Fibroblast of lung (primary cell): ENCODE measurements at regions not wholly inside any gene's neighbourhood (a gene's known extent, or its start where the extent isn't known, plus 50 kb on each side); places are given as distances from the start of the nearest gene placed in this dataset.

Source experiments
- DNase-seq, 2 donors: peaks; one replicate each; pipeline versions ENCODE4 v3.0.0 to v3.0.0-alpha.2; 2010; ENCODE audit warnings: low read depth in 2 of 2
- H2AFZ ChIP-seq: 2 replicates; pipeline ENCODE4 v1.5.1; 2012; ENCODE audit warnings: low read length, control low read depth, inconsistent platforms
- H3K27ac ChIP-seq: 2 replicates; pipeline ENCODE4 v1.5.1; 2011; ENCODE audit warnings: low read length, control low read depth; ENCODE audit not compliant: insufficient read depth
- H3K27me3 ChIP-seq: 2 replicates; pipeline ENCODE4 v1.5.1; 2011; ENCODE audit warnings: mild to moderate bottlenecking, low read length; ENCODE audit not compliant: control insufficient read depth, insufficient read depth
- H3K36me3 ChIP-seq: 2 replicates; pipeline ENCODE4 v1.5.1; 2011; ENCODE audit warnings: low read length; ENCODE audit not compliant: control insufficient read depth, insufficient read depth
- H3K4me1 ChIP-seq: 2 replicates; pipeline ENCODE4 v1.5.1; 2011; ENCODE audit warnings: low read length; ENCODE audit not compliant: control insufficient read depth, insufficient read depth; ENCODE audit errors: extremely low read depth
- H3K4me2 ChIP-seq: 2 replicates; pipeline ENCODE4 v1.5.1; 2011; ENCODE audit warnings: low read length, control low read depth; ENCODE audit not compliant: insufficient read depth; ENCODE audit errors: extremely low read depth
- H3K4me3 ChIP-seq, 4 experiments: fragments of 200-600 bp in 1 of 4; sonication (generic) in 1 of 4; replicated peaks in 1 of 4; 2 replicates each; pipeline ENCODE4 v1.5.1; 2011 to 2016; ENCODE audit warnings: low read length in 4 of 4, low read depth in 3 of 4, mild to moderate bottlenecking in 3 of 4, control low read depth in 2 of 4, inconsistent platforms in 1 of 4, mixed read lengths in 1 of 4; ENCODE audit not compliant: insufficient read depth in 1 of 4; ENCODE audit errors: control extremely low read depth in 1 of 4
- H3K79me2 ChIP-seq: 2 replicates; pipeline ENCODE4 v1.5.1; 2012; ENCODE audit warnings: mild to moderate bottlenecking, low read length, inconsistent platforms; ENCODE audit not compliant: control insufficient read depth, insufficient read depth
- H3K9ac ChIP-seq: 2 replicates; pipeline ENCODE4 v1.5.1; 2011; ENCODE audit warnings: mild to moderate bottlenecking, low read length, control low read depth; ENCODE audit not compliant: insufficient read depth
- H3K9me3 ChIP-seq: 2 replicates; pipeline ENCODE4 v1.5.1; 2012; ENCODE audit warnings: low read depth, low read length; ENCODE audit not compliant: control insufficient read depth, insufficient read depth
- H4K20me1 ChIP-seq: 2 replicates; pipeline ENCODE4 v1.5.1; 2011; ENCODE audit warnings: low read length; ENCODE audit not compliant: control insufficient read depth, insufficient read depth; ENCODE audit errors: extremely low read depth
- EZH2 ChIP-seq: IDR thresholded peaks from 2 replicates; pipeline ENCODE4 v1.5.1; 2012; ENCODE audit warnings: low read length, control low read depth, mild to moderate bottlenecking; ENCODE audit errors: missing control alignments
- TF ChIP-seq, protein P1 (sequence below), 2 donors: IDR thresholded peaks in 1 of 2; conservative IDR thresholded peaks in 1 of 2; 1 replicate in 1 of 2; 2 replicates in 1 of 2; pipeline ENCODE4 v1.5.1; 2011 to 2012; ENCODE audit warnings: low read length in 2 of 2, control low read depth in 1 of 2, inconsistent platforms in 1 of 2, low read depth in 1 of 2, mild to moderate bottlenecking in 1 of 2

- no peak overlapping the region for H3K4me2 ChIP-seq
- TF ChIP-seq, protein P1, sequence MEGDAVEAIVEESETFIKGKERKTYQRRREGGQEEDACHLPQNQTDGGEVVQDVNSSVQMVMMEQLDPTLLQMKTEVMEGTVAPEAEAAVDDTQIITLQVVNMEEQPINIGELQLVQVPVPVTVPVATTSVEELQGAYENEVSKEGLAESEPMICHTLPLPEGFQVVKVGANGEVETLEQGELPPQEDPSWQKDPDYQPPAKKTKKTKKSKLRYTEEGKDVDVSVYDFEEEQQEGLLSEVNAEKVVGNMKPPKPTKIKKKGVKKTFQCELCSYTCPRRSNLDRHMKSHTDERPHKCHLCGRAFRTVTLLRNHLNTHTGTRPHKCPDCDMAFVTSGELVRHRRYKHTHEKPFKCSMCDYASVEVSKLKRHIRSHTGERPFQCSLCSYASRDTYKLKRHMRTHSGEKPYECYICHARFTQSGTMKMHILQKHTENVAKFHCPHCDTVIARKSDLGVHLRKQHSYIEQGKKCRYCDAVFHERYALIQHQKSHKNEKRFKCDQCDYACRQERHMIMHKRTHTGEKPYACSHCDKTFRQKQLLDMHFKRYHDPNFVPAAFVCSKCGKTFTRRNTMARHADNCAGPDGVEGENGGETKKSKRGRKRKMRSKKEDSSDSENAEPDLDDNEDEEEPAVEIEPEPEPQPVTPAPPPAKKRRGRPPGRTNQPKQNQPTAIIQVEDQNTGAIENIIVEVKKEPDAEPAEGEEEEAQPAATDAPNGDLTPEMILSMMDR (conservative IDR thresholded peaks at IDR 0.05 in 1 of 2, IDR thresholded peaks at IDR 0.05 in 1 of 2; ENCODE audit: low read depth in 1 of 2, low read length in 2 of 2): no peak
- TF ChIP-seq EZH2: no peak
- H3K9me3 ChIP-seq: no peaks in the 10 kb centered on the region
- H3K36me3 ChIP-seq: no peaks in the 10 kb centered on the region
- no peak overlapping the region for H3K27ac ChIP-seq
- no peak overlapping the region for H2AFZ ChIP-seq
- H3K4me1 ChIP-seq: no peaks in the 10 kb centered on the region
- no peaks in the 10 kb centered on the region for H3K27me3 ChIP-seq
- no peaks in the 10 kb centered on the region for H4K20me1 ChIP-seq
- no peak overlapping the region for H3K4me3 ChIP-seq
- DNase-seq: no peak
- no peak overlapping the region for H3K9ac ChIP-seq
- H3K79me2 ChIP-seq: no peaks in the 10 kb centered on the region
These were observed 80.1 kb upstream of the GBE1 start for GRCh38 chr3:81841540-81841939.

- no peaks in the 10 kb centered on the region for H3K27me3 ChIP-seq
- DNase-seq: no peak
- TF ChIP-seq, protein P1 (conservative IDR thresholded peaks at IDR 0.05 in 1 of 2, IDR thresholded peaks at IDR 0.05 in 1 of 2; ENCODE audit: low read depth in 1 of 2, low read length in 2 of 2): no peak
- no peak for TF ChIP-seq EZH2
These were observed 78.2 kb upstream of the GBE1 start for GRCh38 chr3:81839504-81840094.

GRCh38 chr3:81838457-81838856, 77.0 kb upstream of the GBE1 start:
- H3K4me2 ChIP-seq: no peak overlapping the region
- no peaks in the 10 kb centered on the region for H3K9me3 ChIP-seq
- TF ChIP-seq, protein P1 (conservative IDR thresholded peaks at IDR 0.05 in 1 of 2, IDR thresholded peaks at IDR 0.05 in 1 of 2; ENCODE audit: low read depth in 1 of 2, low read length in 2 of 2): no peak
- TF ChIP-seq EZH2: no peak
- no peak overlapping the region for H3K9ac ChIP-seq
- no peaks in the 10 kb centered on the region for H3K27me3 ChIP-seq
- no peak for DNase-seq
- H2AFZ ChIP-seq: no peak overlapping the region
- H4K20me1 ChIP-seq: no peaks in the 10 kb centered on the region
- H3K4me1 ChIP-seq: no peaks in the 10 kb centered on the region
- H3K79me2 ChIP-seq: no peaks in the 10 kb centered on the region
- H3K36me3 ChIP-seq: no peaks in the 10 kb centered on the region
- H3K27ac ChIP-seq: no peak overlapping the region
- no peak overlapping the region for H3K4me3 ChIP-seq

More at GRCh38 chr3:81839504-81840094, 78.2 kb upstream of the GBE1 start:
- no peak overlapping the region for H3K9ac ChIP-seq
- no peaks in the 10 kb centered on the region for H3K36me3 ChIP-seq
- H3K4me2 ChIP-seq: no peak overlapping the region
- H4K20me1 ChIP-seq: no peaks in the 10 kb centered on the region
- no peaks in the 10 kb centered on the region for H3K9me3 ChIP-seq
- H3K79me2 ChIP-seq: no peaks in the 10 kb centered on the region
- H3K4me1 ChIP-seq: no peaks in the 10 kb centered on the region
- no peak overlapping the region for H3K4me3 ChIP-seq
- no peak overlapping the region for H3K27ac ChIP-seq
- H2AFZ ChIP-seq: no peak overlapping the region
